Progenitor cell of endocrine pancreas (in vitro differentiated cells): ENCODE measurements at regions not wholly inside any gene's neighbourhood (a gene's known extent, or its start where the extent isn't known, plus 50 kb on each side); places are given as distances from the start of the nearest gene placed in this dataset.

Source experiments
- DNase-seq: peaks from one replicate; pipeline ENCODE4 v3.0.0; 2021; ENCODE audit warnings: low spot score; ENCODE audit not compliant: unreplicated experiment
- H3K27ac Mint-ChIP-seq: 2 replicates; pipeline ENCODE4 v1.8.0; 2021; ENCODE audit warnings: mild to moderate bottlenecking, moderate library complexity, mixed read lengths
- H3K27me3 Mint-ChIP-seq: 2 replicates; pipeline ENCODE4 v1.8.0; 2021; ENCODE audit warnings: mixed read lengths
- H3K36me3 Mint-ChIP-seq: 2 replicates; pipeline ENCODE4 v1.8.0; 2022; ENCODE audit warnings: mixed read lengths; ENCODE audit not compliant: insufficient read depth
- H3K4me1 Mint-ChIP-seq: 2 replicates; pipeline ENCODE4 v1.8.0; 2021; ENCODE audit warnings: low read depth, mixed read lengths
- H3K4me3 Mint-ChIP-seq: 2 replicates; pipeline ENCODE4 v1.8.0; 2021; ENCODE audit warnings: low read depth, mild to moderate bottlenecking, moderate library complexity, mixed read lengths
- H3K9me3 Mint-ChIP-seq: 2 replicates; pipeline ENCODE4 v1.8.0; 2021; ENCODE audit warnings: low read depth, mixed read lengths
- CTCF ChIP-seq: fragments of 200-600 bp; sonication (generic); IDR thresholded peaks from one replicate; pipeline ENCODE4 v1.5.0; 2021; ENCODE audit warnings: antibody characterized with exemption, mild to moderate bottlenecking; ENCODE audit not compliant: unreplicated experiment

DNA sequence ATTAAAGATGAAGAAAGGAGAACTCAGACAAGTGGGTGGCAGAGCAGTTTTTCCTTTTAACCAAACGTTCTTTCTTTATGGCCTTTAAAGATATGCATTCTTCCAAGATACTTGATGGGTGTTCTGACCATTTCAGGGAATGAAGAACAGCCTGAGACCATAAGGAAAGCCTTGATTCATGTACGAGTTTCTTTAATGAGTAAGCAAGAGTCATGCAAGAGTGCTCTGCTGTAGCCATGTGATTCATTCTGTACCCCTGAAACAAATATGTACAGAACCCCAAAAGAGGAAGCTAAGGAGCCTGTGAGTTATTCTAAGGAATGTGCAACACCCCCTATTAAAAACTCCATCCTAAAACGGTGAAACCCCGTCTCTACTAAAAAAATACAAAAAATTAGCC lies 372.8 kb downstream of the MTX2 start:
- H3K4me1 Mint-ChIP-seq, result no peaks in the 10 kb centered on the region
- no peak overlapping the region for H3K4me3 Mint-ChIP-seq
- no peaks in the 10 kb centered on the region for H3K9me3 Mint-ChIP-seq
- TF ChIP-seq CTCF, result no peak
- H3K36me3 Mint-ChIP-seq, result no peaks in the 10 kb centered on the region
- H3K27ac Mint-ChIP-seq, result no peak overlapping the region
- peaks cover 88% of the 10 kb centered on the region for H3K27me3 Mint-ChIP-seq
- no peak for DNase-seq

DNA sequence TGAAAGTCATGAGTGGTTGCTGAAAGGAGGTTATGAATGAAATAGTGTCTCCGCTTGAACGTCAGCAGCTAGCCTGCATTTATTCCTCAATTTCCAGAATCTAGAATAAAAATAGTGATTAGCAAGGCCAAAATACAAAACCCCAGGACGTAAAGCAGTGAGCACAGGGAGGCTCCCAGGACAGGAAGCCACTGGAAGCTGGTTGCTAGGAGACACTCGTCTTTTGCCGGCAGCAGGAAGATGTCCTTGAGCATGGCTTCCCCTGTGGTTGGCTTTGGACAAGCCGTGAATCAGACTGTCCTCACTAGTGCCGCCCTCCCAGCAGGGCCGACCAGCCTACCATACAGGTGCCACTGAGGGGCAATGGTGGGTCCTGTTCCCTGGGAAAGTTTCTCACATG lies 374.4 kb downstream of the MTX2 start:
- Mint-ChIP-seq H3K9me3 (no peaks in the 10 kb centered on the region), H3K4me3 (no peak overlapping the region), H3K27ac (no peak overlapping the region), H3K4me1 (no peaks in the 10 kb centered on the region), H3K36me3 (no peaks in the 10 kb centered on the region), H3K27me3 (peaks cover 89% of the 10 kb centered on the region)
- DNase-seq, result no peak
- TF ChIP-seq CTCF, result no peak

GRCh38 chr2:176645494-176645893 lies 376.3 kb downstream of the MTX2 start:
- H3K27me3 Mint-ChIP-seq, result peaks cover 83% of the 10 kb centered on the region
- no peak overlapping the region for H3K4me3 Mint-ChIP-seq
- TF ChIP-seq CTCF, result no peak
- H3K4me1 Mint-ChIP-seq, result no peaks in the 10 kb centered on the region
- DNase-seq, result no peak
- no peak overlapping the region for H3K27ac Mint-ChIP-seq
- no peaks in the 10 kb centered on the region for H3K36me3 Mint-ChIP-seq
- no peaks in the 10 kb centered on the region for H3K9me3 Mint-ChIP-seq

GRCh38 chr2:176646033-176646615 lies 376.9 kb downstream of the MTX2 start:
- TF ChIP-seq CTCF, result no peak
- peaks cover 83% of the 10 kb centered on the region for H3K27me3 Mint-ChIP-seq
- H3K9me3 Mint-ChIP-seq, result no peaks in the 10 kb centered on the region
- no peak for DNase-seq
- H3K4me1 Mint-ChIP-seq, result no peaks in the 10 kb centered on the region
- H3K36me3 Mint-ChIP-seq, result no peaks in the 10 kb centered on the region
- H3K4me3 Mint-ChIP-seq, result no peak overlapping the region
- H3K27ac Mint-ChIP-seq, result no peak overlapping the region

DNA sequence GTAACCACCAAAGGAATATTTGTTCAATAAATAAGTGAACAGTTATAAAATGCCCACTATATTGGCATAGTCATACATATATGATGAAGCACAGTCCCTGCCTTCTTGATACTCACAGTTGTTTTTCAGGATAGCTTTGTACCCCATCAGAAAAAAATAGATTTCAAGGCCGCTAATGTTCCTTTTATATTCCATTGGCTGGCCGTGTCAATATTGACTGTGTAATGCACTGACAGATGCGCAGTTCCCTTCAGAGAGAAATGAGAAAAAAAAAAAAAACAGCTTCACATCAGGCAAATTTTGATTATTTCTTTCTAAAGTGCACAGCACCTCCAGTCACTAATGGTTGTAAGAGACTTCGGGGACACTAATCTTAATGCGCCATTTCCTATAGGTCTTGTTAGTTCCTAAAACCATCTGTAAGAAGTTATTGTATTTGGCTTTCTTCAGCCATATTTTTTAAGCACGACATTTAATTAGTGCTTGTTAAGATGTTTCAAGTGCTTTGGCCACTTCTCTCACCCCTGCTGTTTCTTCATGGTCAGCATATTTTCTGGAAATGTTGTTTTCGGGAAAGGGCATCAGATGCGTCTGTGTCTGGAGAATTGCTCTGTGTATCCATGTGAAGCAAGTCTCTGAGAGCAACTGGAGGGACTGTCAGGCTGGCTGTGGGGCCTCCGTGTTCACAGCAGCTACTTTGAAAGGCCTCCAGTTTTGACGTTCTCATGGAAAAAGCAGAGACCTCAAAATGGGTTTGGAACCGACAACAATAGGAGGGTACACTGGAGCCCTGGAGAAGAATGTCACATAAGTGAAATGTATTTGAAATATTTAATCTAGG lies 378.3 kb downstream of the MTX2 start:
- H3K36me3 Mint-ChIP-seq, result no peaks in the 10 kb centered on the region
- no peak overlapping the region for H3K4me3 Mint-ChIP-seq
- H3K4me1 Mint-ChIP-seq, result no peaks in the 10 kb centered on the region
- no peak overlapping the region for H3K27ac Mint-ChIP-seq
- peaks cover 75% of the 10 kb centered on the region for H3K27me3 Mint-ChIP-seq
- H3K9me3 Mint-ChIP-seq, result no peaks in the 10 kb centered on the region
- no peak for TF ChIP-seq CTCF
- no peak for DNase-seq
